HCT116 (cell line): ENCODE measurements at regions not wholly inside any gene's neighbourhood (a gene's known extent, or its start where the extent isn't known, plus 50 kb on each side); places are given as distances from the start of the nearest gene placed in this dataset.

ENCODE experiments used
- ATAC-seq: fragments of 200-7000 bp; cut with Tn5 transposase; 2 replicates; pipeline ENCODE4 v1.9.1; 2020; ENCODE audit warnings: mild to moderate bottlenecking, moderate library complexity
- BruUV-seq: library from RNA; stranded (reverse); fragments of 400-500 nt; replicated peaks from 2 replicates; lab custom pipeline; 2021; lab: Mats Ljungman, UMichigan
- CTCF ChIA-PET: fragments of 300-600 bp; sonication (Branson Sonifier 250); formaldehyde crosslinking; loops from one replicate; lab custom pipeline; 2021; ENCODE audit warnings: antibody characterized with exemption; lab: Charles Lee
- POLR2A ChIA-PET: fragments of 300-600, 350-600 bp; sonication (Branson Sonifier 250); formaldehyde crosslinking; loops from one replicate; lab custom pipeline; 2021; ENCODE audit warnings: antibody characterized with exemption; lab: Charles Lee
- RAD21 ChIA-PET, 2 experiments: fragments of 300-600 bp; sonication (Branson Sonifier 250); formaldehyde crosslinking; loops; one replicate each; lab custom pipeline; 2023; ENCODE audit warnings: low total read pairs in 2 of 2; ENCODE audit not compliant: uncharacterized antibody in 2 of 2, unreplicated experiment in 2 of 2, low non-redundant PET in 1 of 2; lab: Charles Lee
- DNase-seq: peaks from one replicate; pipeline ENCODE4 v3.0.0-alpha.2; 2010; ENCODE audit warnings: low read depth, low spot score
- H2AFZ ChIP-seq: fragments of 200-600 bp; shearing (Covaris generic), sonication (generic); 2 replicates; pipeline ENCODE4 v1.6.1; 2017; ENCODE audit warnings: low read depth, mixed run types, mixed read lengths, antibody characterized with exemption, low read length; ENCODE audit not compliant: poor library complexity, severe bottlenecking
- H3K27ac ChIP-seq: 2 replicates; pipeline ENCODE4 v1.5.1; 2012; ENCODE audit warnings: low read depth, low read length
- H3K27me3 ChIP-seq: fragments of 200-600 bp; sonication (generic); 2 replicates; pipeline ENCODE4 v1.6.1; 2016; ENCODE audit warnings: mixed run types, low read length, mixed read lengths; ENCODE audit not compliant: insufficient read depth
- H3K36me3 ChIP-seq, 2 experiments: fragments of 200-500 bp in 1 of 2; fragments of 200-600 bp in 1 of 2; sonication (Bioruptor generic) in 1 of 2; sonication (generic) in 1 of 2; 2 replicates each; pipeline versions ENCODE4 v1.5.1 to v1.6.1; 2014 to 2016; ENCODE audit warnings: low read length in 2 of 2, inconsistent platforms in 1 of 2, mixed read lengths in 1 of 2, mixed run types in 1 of 2; ENCODE audit not compliant: insufficient read depth in 2 of 2, control insufficient read depth in 1 of 2
- H3K4me1 ChIP-seq, 2 experiments: fragments of 200-600 bp in 1 of 2; sonication (generic) in 1 of 2; 2 replicates each; pipeline versions ENCODE4 v1.5.1 to v1.6.1; 2012 to 2017; ENCODE audit warnings: low read length in 2 of 2, inconsistent platforms in 1 of 2, mild to moderate bottlenecking in 1 of 2, mixed read lengths in 1 of 2, mixed run types in 1 of 2, moderate library complexity in 1 of 2; ENCODE audit not compliant: insufficient read depth in 2 of 2, control insufficient read depth in 1 of 2
- H3K4me2 ChIP-seq: fragments of 200-600 bp; sonication (generic); 2 replicates; pipeline ENCODE4 v1.6.1; 2017; ENCODE audit warnings: mixed run types, low read length, mixed read lengths
- H3K4me3 ChIP-seq, 2 experiments: fragments of 200-600 bp in 1 of 2; sonication (generic) in 1 of 2; replicated peaks in 1 of 2; 2 replicates each; pipeline ENCODE4 v1.5.1; 2011 to 2016; ENCODE audit warnings: low read length in 2 of 2, control low read depth in 1 of 2, low read depth in 1 of 2, mild to moderate bottlenecking in 1 of 2, mixed read lengths in 1 of 2, mixed run types in 1 of 2
- H3K79me2 ChIP-seq: fragments of 200-600 bp; sonication (generic); 2 replicates; pipeline ENCODE4 v1.6.1; 2017; ENCODE audit warnings: mild to moderate bottlenecking, mixed run types, low read length, moderate library complexity, mixed read lengths; ENCODE audit not compliant: insufficient read depth
- H3K9ac ChIP-seq: fragments of 200-600 bp; sonication (generic); 2 replicates; pipeline ENCODE4 v1.6.1; 2016; ENCODE audit warnings: low read length, mixed read lengths
- H3K9me2 ChIP-seq: fragments of 200-600 bp; sonication (generic), shearing (Covaris generic); 2 replicates; pipeline ENCODE4 v1.6.1; 2017; ENCODE audit warnings: mixed run types, mild to moderate bottlenecking, moderate library complexity; ENCODE audit not compliant: insufficient read depth
- H3K9me3 ChIP-seq, 2 experiments: fragments of 200-500 bp in 1 of 2; fragments of 200-600 bp in 1 of 2; sonication (Bioruptor generic) in 1 of 2; sonication (generic) in 1 of 2; 2 replicates each; pipeline ENCODE4 v1.6.1; 2014 to 2017; ENCODE audit warnings: low read length in 2 of 2, mixed read lengths in 2 of 2, inconsistent platforms in 1 of 2, low read depth in 1 of 2, mild to moderate bottlenecking in 1 of 2, mixed run types in 1 of 2, moderate library complexity in 1 of 2; ENCODE audit not compliant: control insufficient read depth in 1 of 2, insufficient read depth in 1 of 2
- H4K20me1 ChIP-seq: fragments of 200-600 bp; sonication (generic), shearing (Covaris generic); 2 replicates; pipeline ENCODE4 v1.6.1; 2017; ENCODE audit warnings: mixed run types, mild to moderate bottlenecking, moderate library complexity; ENCODE audit not compliant: insufficient read depth
- CBX3 ChIP-seq: IDR thresholded peaks from 2 replicates; pipeline ENCODE4 v1.6.1; 2012; ENCODE audit warnings: low read depth
- CEBPB ChIP-seq: IDR thresholded peaks from 2 replicates; pipeline ENCODE4 v1.6.1; 2012; ENCODE audit warnings: low read depth
- EGR1 ChIP-seq: IDR thresholded peaks from 2 replicates; pipeline ENCODE4 v1.6.1; 2012; ENCODE audit warnings: low read depth
- ELF1 ChIP-seq: IDR thresholded peaks from 2 replicates; pipeline ENCODE4 v1.6.1; 2012; ENCODE audit warnings: low read depth, borderline replicate concordance
- FOSL1 ChIP-seq: IDR thresholded peaks from 2 replicates; pipeline ENCODE4 v1.6.1; 2012; ENCODE audit warnings: low read depth
- JUND ChIP-seq: IDR thresholded peaks from 2 replicates; pipeline ENCODE4 v1.6.1; 2012
- POLR2A ChIP-seq: IDR thresholded peaks from 2 replicates; pipeline ENCODE4 v1.7.0; 2011; ENCODE audit warnings: borderline replicate concordance; ENCODE audit not compliant: insufficient read depth, insufficient read length; ENCODE audit errors: extremely low read depth
- POLR2AphosphoS5 ChIP-seq: IDR thresholded peaks from 2 replicates; pipeline ENCODE4 v1.6.1; 2011; ENCODE audit warnings: mild to moderate bottlenecking, low read depth, low read length, moderate library complexity
- RAD21 ChIP-seq: IDR thresholded peaks from 2 replicates; pipeline ENCODE4 v1.6.1; 2012; ENCODE audit warnings: low read depth, mild to moderate bottlenecking
- SIN3A ChIP-seq: IDR thresholded peaks from 2 replicates; pipeline ENCODE4 v1.6.1; 2012; ENCODE audit warnings: low read depth
- SP1 ChIP-seq: IDR thresholded peaks from 2 replicates; pipeline ENCODE4 v1.6.1; 2012; ENCODE audit warnings: low read depth
- SRF ChIP-seq: IDR thresholded peaks from 2 replicates; pipeline ENCODE4 v1.6.1; 2012; ENCODE audit warnings: low read depth
- TCF7L2 ChIP-seq: IDR thresholded peaks from 2 replicates; pipeline ENCODE4 v1.7.0; 2011; ENCODE audit warnings: borderline replicate concordance, inconsistent platforms; ENCODE audit not compliant: insufficient read depth, insufficient read length; ENCODE audit errors: extremely low read depth
- ZFX ChIP-seq: fragments of 450-650 bp; IDR thresholded peaks from 2 replicates; pipeline ENCODE4 v1.6.1; 2017
- intact Hi-C: fragments of 100-400 bp; cut with micrococcal nuclease; formaldehyde crosslinking; loops from 2 replicates; pipeline ENCODE4 v1.10.0; 2022
- TF ChIP-seq, protein P1 (sequence below): IDR thresholded peaks from 2 replicates; pipeline ENCODE4 v1.6.1; 2012; ENCODE audit warnings: low read depth
- TF ChIP-seq, protein P2 (sequence below), 3 experiments: fragments of 200-600 bp in 1 of 3; sonication (generic) in 1 of 3; IDR thresholded peaks in 2 of 3; conservative IDR thresholded peaks in 1 of 3; 2 replicates each; pipeline ENCODE4 v1.5.1; 2012 to 2017; ENCODE audit warnings: low read depth in 2 of 3, low read length in 2 of 3, antibody characterized with exemption in 1 of 3, borderline replicate concordance in 1 of 3, control low read depth in 1 of 3, mild to moderate bottlenecking in 1 of 3, mixed read lengths in 1 of 3, mixed run types in 1 of 3, moderate library complexity in 1 of 3; ENCODE audit not compliant: insufficient read depth in 1 of 3
- TF ChIP-seq, protein P3 (sequence below): IDR thresholded peaks from 2 replicates; pipeline ENCODE4 v1.6.1; 2011; ENCODE audit warnings: mild to moderate bottlenecking, low read length, moderate library complexity; ENCODE audit not compliant: insufficient replicate concordance; ENCODE audit errors: extremely low read depth
- TF ChIP-seq, protein P4 (sequence below): IDR thresholded peaks from 2 replicates; pipeline ENCODE4 v1.6.1; 2012
- TF ChIP-seq, protein P5 (sequence below): IDR thresholded peaks from 2 replicates; pipeline ENCODE4 v1.6.1; 2012

DNA sequence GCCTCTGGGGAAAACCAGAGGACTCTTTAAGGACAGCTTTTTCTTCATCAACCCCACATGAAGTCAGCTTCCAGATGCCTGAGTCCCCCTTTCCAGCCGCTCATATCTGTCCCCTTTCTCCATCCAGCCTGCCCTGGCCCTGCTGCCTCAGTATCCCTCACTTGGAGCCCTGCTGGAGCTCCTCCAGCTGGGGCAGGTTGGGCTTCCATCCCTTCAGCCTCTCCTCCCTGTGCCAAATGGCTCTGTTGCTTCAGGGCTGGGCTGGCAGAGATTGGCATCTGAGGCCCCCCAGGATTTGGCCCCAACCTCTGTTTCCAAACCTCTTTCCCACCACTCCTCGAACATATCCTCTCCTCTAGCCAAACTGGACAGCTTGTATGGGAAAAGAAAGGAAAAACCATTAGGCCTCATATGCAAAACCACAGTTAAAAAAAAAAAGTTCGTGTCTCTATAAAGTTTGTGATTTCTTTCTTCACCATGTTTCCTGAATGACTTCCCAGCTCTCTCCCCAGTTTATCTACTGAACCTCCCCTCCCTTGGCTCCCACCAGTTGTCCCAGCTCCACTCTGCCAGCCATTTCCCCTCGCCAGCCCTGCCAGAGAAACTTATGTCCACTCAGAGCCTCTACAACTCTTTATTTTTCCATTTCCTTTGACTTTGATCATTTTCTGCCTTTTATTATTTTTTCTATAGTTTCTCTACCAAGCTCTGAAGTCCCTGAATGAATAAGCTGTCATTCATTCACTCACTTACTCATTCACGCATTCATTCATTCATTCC is 217.9 kb downstream of the FOXD2 start:
- Histone ChIP-seq H3K27ac (no peak overlapping the region), H3K79me2 (no peaks in the 10 kb centered on the region)
- CTCF ChIA-PET = interaction anchor here (0.8 to 1.2 kb wide), 2 partner anchors 218 to 220 kb away, joined by 4 to 5 read pairs; partner anchors contain the start of gene FOXD2

More for the DNA sequence above, 217.9 kb downstream of the FOXD2 start:
- TF ChIP-seq POLR2A = no peak
- TF ChIP-seq POLR2AphosphoS5 = no peak
- TF ChIP-seq FOSL1 = no peak
- no peak for TF ChIP-seq TCF7L2
- TF ChIP-seq, protein P1, sequence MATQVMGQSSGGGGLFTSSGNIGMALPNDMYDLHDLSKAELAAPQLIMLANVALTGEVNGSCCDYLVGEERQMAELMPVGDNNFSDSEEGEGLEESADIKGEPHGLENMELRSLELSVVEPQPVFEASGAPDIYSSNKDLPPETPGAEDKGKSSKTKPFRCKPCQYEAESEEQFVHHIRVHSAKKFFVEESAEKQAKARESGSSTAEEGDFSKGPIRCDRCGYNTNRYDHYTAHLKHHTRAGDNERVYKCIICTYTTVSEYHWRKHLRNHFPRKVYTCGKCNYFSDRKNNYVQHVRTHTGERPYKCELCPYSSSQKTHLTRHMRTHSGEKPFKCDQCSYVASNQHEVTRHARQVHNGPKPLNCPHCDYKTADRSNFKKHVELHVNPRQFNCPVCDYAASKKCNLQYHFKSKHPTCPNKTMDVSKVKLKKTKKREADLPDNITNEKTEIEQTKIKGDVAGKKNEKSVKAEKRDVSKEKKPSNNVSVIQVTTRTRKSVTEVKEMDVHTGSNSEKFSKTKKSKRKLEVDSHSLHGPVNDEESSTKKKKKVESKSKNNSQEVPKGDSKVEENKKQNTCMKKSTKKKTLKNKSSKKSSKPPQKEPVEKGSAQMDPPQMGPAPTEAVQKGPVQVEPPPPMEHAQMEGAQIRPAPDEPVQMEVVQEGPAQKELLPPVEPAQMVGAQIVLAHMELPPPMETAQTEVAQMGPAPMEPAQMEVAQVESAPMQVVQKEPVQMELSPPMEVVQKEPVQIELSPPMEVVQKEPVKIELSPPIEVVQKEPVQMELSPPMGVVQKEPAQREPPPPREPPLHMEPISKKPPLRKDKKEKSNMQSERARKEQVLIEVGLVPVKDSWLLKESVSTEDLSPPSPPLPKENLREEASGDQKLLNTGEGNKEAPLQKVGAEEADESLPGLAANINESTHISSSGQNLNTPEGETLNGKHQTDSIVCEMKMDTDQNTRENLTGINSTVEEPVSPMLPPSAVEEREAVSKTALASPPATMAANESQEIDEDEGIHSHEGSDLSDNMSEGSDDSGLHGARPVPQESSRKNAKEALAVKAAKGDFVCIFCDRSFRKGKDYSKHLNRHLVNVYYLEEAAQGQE = no peak
- TF ChIP-seq, protein P2, sequence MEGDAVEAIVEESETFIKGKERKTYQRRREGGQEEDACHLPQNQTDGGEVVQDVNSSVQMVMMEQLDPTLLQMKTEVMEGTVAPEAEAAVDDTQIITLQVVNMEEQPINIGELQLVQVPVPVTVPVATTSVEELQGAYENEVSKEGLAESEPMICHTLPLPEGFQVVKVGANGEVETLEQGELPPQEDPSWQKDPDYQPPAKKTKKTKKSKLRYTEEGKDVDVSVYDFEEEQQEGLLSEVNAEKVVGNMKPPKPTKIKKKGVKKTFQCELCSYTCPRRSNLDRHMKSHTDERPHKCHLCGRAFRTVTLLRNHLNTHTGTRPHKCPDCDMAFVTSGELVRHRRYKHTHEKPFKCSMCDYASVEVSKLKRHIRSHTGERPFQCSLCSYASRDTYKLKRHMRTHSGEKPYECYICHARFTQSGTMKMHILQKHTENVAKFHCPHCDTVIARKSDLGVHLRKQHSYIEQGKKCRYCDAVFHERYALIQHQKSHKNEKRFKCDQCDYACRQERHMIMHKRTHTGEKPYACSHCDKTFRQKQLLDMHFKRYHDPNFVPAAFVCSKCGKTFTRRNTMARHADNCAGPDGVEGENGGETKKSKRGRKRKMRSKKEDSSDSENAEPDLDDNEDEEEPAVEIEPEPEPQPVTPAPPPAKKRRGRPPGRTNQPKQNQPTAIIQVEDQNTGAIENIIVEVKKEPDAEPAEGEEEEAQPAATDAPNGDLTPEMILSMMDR (IDR thresholded peaks at IDR 0.05 in 2 of 3, conservative IDR thresholded peaks at IDR 0.05 in 1 of 3; ENCODE audit: borderline replicate concordance in 1 of 3, insufficient read depth in 1 of 3, low read depth in 2 of 3, low read length in 2 of 3) = no peak
- TF ChIP-seq SRF = no peak
- TF ChIP-seq EGR1 = no peak
- TF ChIP-seq, protein P3, sequence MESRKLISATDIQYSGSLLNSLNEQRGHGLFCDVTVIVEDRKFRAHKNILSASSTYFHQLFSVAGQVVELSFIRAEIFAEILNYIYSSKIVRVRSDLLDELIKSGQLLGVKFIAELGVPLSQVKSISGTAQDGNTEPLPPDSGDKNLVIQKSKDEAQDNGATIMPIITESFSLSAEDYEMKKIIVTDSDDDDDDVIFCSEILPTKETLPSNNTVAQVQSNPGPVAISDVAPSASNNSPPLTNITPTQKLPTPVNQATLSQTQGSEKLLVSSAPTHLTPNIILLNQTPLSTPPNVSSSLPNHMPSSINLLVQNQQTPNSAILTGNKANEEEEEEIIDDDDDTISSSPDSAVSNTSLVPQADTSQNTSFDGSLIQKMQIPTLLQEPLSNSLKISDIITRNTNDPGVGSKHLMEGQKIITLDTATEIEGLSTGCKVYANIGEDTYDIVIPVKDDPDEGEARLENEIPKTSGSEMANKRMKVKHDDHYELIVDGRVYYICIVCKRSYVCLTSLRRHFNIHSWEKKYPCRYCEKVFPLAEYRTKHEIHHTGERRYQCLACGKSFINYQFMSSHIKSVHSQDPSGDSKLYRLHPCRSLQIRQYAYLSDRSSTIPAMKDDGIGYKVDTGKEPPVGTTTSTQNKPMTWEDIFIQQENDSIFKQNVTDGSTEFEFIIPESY = no peak
- TF ChIP-seq, protein P4, sequence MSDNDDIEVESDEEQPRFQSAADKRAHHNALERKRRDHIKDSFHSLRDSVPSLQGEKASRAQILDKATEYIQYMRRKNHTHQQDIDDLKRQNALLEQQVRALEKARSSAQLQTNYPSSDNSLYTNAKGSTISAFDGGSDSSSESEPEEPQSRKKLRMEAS = no peak
- TF ChIP-seq SP1 = no peak
- TF ChIP-seq CBX3 = no peak
- TF ChIP-seq CEBPB = no peak
- TF ChIP-seq SIN3A = no peak
- TF ChIP-seq RAD21 = no peak
- TF ChIP-seq ELF1 = no peak
- TF ChIP-seq, protein P5, sequence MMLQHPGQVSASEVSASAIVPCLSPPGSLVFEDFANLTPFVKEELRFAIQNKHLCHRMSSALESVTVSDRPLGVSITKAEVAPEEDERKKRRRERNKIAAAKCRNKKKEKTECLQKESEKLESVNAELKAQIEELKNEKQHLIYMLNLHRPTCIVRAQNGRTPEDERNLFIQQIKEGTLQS = no peak
- no peak for TF ChIP-seq ZFX
- no peak for TF ChIP-seq JUND
- DNase-seq (no peak), ATAC-seq (no peak)
- no peaks in the 10 kb centered on the region for H4K20me1 ChIP-seq
- no peak overlapping the region for H3K4me3 ChIP-seq
- H3K27me3 ChIP-seq = no peaks in the 10 kb centered on the region
- H3K4me1 ChIP-seq = peaks cover 0 to 2% of the 10 kb centered on the region in 2 experiments; a peak in 2 of 4 replicates
- ChIA-PET RAD21 (no interaction called here), POLR2A (no interaction called here)
- H2AFZ ChIP-seq = no peak overlapping the region
- no peaks in the 10 kb centered on the region for H3K9me2 ChIP-seq
- H3K36me3 ChIP-seq = no peaks in the 10 kb centered on the region
- H3K4me2 ChIP-seq = no peak overlapping the region
- intact Hi-C loops = no loop called here
- no peaks in the 10 kb centered on the region for H3K9me3 ChIP-seq
- no TSS peak for BruUV-seq
- no peak overlapping the region for H3K9ac ChIP-seq
